ENCODE measurements at regions not wholly inside any gene's neighbourhood (a gene's known extent, or its start where the extent isn't known, plus 50 kb on each side); places are given as distances from the start of the nearest gene placed in this dataset.

DNA sequence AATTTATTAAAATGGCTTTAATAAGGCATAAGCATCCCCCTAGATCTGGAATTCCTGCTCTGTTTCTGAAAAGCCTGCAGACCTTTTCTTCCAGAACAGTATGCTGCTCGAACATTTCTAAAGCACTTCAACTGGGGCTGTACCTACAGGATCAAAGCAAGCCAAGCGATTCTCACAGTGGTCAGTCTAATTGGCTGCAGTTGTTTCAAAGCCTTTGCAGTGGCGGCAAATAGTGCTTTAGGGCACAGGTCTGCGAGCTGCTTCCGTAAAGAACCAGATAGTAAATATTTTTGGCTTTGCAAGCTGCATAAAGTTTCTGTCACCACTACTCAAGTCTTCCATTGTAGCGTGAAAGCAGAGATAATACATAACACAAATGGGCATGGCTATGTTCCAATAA lies 88.9 kb upstream of the FBXL4 start:
- no peak for TF ChIP-seq CTCF (conservative IDR thresholded peaks at IDR 0.05; ENCODE audit: low read depth, low read length)
- no peak for TF ChIP-seq EZH2 (IDR thresholded peaks at IDR 0.05; ENCODE audit: borderline replicate concordance, low read depth, low read length, poor library complexity, severe bottlenecking)

Data from A673 (cell line).